Dedifferentiated amniotic fluid mesenchymal stem cell (primary cell): ENCODE measurements at regions not wholly inside any gene's neighbourhood (a gene's known extent, or its start where the extent isn't known, plus 50 kb on each side); places are given as distances from the start of the nearest gene placed in this dataset.

Source experiments
- DNase-seq: peaks from one replicate; pipeline ENCODE4 v3.0.0-alpha.2; 2016; ENCODE audit errors: extremely low spot score

GRCh38 chr6:43968110-43968965, 158.9 kb downstream of the MRPL14 start:
- DNase-seq, result no peak

GRCh38 chr6:43967719-43968091, 159.5 kb downstream of the MRPL14 start:
- DNase-seq, result no peak

GRCh38 chr6:43966853-43967718, 160.2 kb downstream of the MRPL14 start:
- no peak for DNase-seq

DNA sequence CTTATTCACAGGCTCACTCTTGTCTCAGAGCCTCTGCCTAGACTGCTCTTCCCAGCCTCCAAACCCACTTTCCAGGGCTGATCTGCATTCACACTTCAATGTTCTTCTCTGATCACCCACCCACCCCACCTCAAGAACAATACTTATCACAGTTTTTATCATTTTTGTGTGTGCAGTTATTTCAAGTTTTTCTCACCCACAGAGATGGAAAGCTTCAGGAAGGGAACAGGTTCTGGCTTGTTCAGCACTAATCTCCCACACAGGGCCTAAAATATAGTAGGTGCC, 160.9 kb downstream of the MRPL14 start:
- no peak for DNase-seq

- no peak for DNase-seq
Measured at GRCh38 chr6:43965628-43966373, 161.5 kb downstream of the MRPL14 start.

DNA sequence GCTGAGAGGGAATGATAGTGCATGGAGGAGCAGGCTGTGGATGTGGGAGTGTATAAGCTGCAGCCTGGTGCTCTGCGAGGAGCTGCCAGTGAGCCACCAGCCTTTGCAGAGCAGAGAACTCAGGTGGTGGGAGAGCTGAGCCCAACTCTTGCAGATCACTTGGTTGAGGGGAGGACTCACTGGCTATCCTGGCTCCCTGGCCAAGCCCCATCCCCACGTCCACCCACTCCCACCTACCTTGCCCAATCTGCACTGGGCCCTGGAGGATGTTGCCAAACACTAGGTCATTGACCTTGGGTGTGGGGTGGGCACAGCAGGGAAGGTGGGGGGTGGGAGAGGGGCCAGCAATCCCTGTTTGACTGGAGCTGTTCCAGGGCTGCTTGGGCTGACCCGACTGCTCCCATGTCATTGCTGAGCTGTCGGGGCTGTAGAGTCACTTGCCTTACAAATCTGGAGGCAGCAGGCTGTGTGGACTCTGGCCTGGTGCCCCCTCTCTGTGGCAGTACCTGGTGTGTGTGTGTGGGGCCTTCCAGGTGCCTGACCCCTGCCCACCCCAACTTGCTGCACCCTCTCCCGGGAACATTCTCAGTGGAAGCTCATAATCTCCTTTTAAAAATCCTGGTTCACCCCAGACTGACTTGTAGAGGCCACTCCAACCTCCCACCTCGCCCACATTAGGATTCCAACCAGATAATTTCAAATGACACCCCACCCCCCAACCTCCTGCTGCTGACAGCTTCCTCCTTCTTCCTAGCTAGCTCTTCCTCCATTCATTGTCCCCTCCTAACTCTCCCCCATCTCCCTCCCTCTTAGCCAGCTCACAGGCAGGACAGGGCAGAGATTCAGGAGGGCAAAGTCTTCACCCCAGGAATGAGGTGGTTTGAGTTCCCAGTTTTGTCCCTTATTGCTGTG, 162.3 kb downstream of the MRPL14 start:
- no peak for DNase-seq

- DNase-seq, result no peak
Measured at GRCh38 chr6:43963877-43964658, 163.2 kb downstream of the MRPL14 start.

DNA sequence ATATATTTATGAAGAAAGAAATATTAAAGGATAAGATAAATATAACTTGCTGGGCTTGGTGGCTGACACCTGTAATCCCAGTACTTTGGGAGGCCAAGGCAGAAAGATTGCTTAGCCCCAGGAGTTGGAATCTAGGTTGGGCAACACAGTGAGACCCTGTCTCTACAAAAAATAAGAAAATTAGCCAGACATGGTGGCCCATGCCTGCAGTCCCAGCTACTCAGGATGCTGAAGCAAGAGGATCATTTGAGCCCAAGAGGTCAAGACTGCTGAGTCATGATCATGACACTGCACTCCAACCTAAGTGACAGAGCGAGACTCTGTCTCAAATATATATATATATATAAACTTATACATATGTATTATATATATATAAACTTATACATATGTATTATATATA, 164.0 kb downstream of the MRPL14 start:
- no peak for DNase-seq

GRCh38 chr6:43962458-43962857, 164.8 kb downstream of the MRPL14 start:
- no peak for DNase-seq

GRCh38 chr6:43957273-43957672, 170.0 kb downstream of the MRPL14 start:
- DNase-seq, result no peak

GRCh38 chr6:43956478-43956877, 170.8 kb downstream of the MRPL14 start:
- no peak for DNase-seq

DNA sequence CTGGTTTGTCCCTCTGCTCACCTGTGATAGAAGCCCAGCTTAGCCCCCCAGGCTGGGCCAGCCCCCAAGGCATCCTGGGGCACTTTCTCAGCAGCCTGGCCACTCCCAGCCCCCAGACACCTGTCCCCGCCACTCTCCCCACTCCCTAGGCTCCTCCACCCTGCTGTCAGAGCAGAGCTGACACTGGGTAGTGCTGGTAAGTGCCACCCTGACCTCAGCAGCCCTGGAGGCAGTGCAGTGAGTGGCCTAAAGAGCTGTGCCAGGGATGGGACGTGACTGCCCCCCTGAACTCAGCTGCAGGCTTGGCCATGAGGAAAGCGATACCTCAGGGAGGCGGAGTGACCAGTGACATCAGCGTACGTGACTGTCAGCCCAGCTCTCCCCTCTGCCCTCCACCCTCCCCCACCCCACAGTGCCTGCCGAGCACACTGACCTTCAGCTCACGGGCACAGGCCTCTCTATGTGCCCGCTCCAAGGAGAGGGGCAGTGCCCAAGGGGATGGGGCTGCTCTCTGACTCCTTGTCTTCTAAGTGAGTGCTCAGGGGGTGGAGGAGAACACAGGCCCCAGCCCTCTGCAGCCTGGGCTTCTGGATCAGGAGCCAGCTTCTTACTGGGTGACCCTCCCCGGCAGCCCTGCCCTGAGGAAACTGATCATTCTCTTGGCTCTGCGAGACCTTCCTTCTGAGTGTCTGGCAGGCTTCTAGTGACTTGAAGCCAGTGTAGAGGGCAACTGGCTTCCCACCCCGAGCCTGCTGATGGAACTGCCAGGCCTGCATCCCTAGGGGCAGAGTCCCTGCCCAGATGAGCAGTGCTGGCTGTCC, 172.7 kb downstream of the MRPL14 start:
- DNase-seq, result no peak

DNA sequence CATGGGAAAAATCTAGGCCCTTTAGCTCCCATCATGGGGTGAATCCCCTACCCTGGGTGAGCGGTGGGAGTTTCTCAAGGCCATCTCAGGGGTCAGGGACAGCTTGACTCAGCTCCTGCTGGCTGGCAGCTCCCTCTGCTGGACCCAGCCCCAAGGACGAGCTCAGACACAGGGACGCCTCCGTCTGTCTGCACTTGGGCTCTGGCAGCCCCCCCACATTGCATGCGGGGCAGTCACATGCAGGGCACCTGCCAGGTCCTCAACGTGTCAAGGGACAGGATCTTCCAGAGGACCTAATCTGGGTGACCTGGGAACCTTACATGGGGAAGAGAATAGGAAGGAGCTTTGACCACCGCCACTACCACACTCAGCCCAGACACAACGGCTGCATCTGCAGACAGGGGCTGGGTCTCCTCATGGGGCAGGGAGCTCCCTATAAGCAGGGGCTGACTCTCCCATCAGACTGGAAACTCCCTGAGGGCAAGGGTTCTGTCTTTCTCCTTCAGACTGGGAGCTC, 173.4 kb downstream of the MRPL14 start:
- no peak for DNase-seq

- DNase-seq, result no peak
Measured at GRCh38 chr6:43953256-43953655, 174.0 kb downstream of the MRPL14 start.

DNA sequence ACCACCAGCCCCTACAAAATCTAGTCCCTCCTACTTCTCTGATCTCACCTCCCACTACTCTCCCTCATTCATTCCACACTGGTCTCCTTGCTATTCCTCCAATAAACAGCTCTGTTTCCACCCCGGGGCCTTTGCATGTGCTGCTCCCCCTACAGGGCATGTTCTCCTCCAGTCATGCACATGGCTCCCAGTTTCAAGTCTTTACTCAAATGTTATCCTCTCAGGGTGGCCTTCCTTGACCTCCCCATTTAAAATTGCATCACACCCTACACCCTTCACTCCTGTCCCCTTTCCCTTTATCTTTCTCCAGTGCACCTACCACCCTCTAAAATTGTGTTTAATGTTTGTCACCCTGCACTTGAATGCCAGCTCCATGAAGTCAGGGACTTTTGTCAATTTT, 174.5 kb downstream of the MRPL14 start:
- DNase-seq, result no peak

GRCh38 chr6:43951756-43952675, 175.2 kb downstream of the MRPL14 start:
- DNase-seq, result no peak

DNA sequence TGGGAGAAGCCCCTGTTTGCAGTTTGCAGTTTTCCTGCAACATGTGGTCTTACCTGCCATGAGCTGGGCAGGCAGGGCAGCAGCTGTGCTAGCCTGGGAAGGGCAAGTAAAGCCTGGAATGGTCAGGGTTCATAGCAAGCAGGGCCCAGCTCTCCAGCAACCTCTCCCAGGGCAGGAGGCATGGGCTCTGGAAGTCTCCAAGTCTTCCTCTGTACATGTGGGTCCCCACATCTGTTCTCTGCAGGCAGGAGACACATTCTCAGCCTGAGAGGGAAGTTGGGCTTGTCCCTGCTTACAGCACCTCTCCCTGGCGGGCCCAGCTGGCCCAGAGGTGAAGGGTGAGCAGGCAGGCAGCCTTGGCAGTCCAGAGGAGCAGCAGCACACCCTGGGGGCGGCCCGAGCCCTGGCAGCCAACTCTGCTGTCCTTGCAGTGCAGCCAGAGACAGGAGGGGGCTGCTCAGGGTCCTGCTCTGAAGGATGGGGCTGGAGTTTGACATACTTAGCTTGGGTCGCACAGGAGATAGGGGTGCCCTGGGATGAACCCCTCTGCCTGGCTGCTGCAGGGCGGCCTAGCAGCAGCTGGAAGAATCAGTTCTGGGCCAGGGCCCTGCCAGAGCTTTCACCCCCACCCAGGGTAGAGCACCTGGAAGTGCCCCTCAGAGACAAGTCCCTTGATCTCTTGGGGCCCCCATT, 176.0 kb downstream of the MRPL14 start:
- DNase-seq, result no peak

DNA sequence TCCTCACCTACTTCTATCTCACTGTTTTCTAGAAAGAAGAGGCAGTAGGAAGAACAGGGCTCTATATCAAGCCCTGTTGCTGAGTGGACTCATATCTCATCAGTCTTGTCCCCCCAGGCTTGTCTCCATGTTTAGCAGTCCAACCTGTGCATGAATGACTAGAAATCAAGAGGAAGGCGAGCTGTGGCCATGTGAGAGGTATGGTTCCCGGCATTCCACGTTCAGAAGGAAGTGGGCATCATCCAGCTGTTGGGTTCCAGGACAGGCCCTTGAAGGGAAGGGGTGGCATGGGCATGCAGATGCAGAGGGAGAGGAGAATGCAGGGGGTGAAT, 176.6 kb downstream of the MRPL14 start:
- DNase-seq, result no peak
